ENCODE measurements at regions not wholly inside any gene's neighbourhood (a gene's known extent, or its start where the extent isn't known, plus 50 kb on each side); places are given as distances from the start of the nearest gene placed in this dataset.

- TF ChIP-seq CTCF (IDR thresholded peaks at IDR 0.05; ENCODE audit: low read length) (no peak), EZH2 (IDR thresholded peaks at IDR 0.05; ENCODE audit: borderline replicate concordance, low read length) (no peak)
Observed at GRCh38 chr3:101150504-101150903, 157.3 kb upstream of the ABI3BP start.

Data from OCI-LY1 (cell line).